ENCODE measurements at regions not wholly inside any gene's neighbourhood (a gene's known extent, or its start where the extent isn't known, plus 50 kb on each side); places are given as distances from the start of the nearest gene placed in this dataset.

DNA sequence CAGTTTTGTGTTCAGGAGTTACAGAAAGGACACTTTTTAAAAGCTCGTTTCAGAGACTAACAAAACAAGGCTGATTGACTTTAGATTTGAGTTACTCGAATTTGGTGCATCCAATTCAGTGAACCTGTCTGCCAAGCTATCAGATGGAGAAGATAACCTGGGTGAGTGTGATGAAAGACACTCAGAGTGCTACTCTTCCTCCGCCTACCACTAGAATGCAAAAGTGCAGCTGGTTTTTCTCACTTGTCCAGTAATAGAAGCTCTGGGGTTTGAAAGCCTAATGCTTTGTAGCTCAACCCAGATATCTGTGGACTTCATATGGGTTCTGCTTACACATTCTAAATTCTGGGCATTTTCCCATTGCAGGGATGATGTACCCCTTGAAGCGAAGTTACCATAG lies 82.8 kb upstream of the NPY start:
- TF ChIP-seq, protein P1, sequence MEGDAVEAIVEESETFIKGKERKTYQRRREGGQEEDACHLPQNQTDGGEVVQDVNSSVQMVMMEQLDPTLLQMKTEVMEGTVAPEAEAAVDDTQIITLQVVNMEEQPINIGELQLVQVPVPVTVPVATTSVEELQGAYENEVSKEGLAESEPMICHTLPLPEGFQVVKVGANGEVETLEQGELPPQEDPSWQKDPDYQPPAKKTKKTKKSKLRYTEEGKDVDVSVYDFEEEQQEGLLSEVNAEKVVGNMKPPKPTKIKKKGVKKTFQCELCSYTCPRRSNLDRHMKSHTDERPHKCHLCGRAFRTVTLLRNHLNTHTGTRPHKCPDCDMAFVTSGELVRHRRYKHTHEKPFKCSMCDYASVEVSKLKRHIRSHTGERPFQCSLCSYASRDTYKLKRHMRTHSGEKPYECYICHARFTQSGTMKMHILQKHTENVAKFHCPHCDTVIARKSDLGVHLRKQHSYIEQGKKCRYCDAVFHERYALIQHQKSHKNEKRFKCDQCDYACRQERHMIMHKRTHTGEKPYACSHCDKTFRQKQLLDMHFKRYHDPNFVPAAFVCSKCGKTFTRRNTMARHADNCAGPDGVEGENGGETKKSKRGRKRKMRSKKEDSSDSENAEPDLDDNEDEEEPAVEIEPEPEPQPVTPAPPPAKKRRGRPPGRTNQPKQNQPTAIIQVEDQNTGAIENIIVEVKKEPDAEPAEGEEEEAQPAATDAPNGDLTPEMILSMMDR (IDR thresholded peaks at IDR 0.05; ENCODE audit: low read depth, low read length), result no peak
- DNase-seq (ENCODE audit: extremely low read depth, low read depth), result no peak

DNA sequence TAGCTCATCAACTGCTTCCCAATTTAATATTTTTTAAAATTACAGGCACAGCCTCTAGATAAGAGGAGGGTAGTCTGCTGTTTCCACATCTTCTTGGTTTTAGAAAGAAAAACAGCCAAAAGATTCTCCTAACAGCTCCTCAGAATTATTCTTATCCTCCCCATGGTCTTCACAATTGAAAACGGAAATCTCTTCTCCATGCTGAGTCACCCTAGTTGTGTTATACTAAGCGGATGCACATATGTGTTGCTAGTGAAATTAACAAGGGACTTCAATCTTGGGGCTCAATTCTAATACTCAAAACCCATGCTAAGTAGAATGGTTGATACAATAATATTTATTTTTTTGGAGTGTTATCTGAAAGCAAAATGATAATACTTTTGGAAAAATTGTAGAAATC lies 71.9 kb upstream of the NPY start:
- DNase-seq (ENCODE audit: extremely low read depth, low read depth), result no peak
- TF ChIP-seq, protein P1 (IDR thresholded peaks at IDR 0.05; ENCODE audit: low read depth, low read length), result no peak

DNA sequence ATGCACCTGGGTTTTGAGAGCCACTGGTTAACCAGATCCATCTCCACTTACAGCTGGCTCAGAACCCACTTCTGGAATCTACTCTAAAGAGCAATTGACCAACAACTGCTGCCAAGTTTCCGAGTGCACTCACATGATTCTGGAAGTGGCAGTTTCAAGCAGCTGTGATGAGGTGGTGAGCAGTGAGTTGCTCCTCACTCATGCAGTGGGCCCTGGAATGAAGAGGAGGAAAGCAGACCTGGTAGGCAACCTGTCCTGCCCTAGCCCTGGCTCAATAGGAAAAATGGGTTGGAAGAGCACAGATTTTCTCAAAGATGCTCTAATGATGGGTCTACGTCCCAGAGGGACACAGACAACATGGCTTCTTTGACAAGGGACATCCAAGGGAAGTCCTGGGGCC lies 70.7 kb upstream of the NPY start:
- DNase-seq (ENCODE audit: extremely low read depth, low read depth), result no peak
- TF ChIP-seq, protein P1 (IDR thresholded peaks at IDR 0.05; ENCODE audit: low read depth, low read length), result no peak

DNA sequence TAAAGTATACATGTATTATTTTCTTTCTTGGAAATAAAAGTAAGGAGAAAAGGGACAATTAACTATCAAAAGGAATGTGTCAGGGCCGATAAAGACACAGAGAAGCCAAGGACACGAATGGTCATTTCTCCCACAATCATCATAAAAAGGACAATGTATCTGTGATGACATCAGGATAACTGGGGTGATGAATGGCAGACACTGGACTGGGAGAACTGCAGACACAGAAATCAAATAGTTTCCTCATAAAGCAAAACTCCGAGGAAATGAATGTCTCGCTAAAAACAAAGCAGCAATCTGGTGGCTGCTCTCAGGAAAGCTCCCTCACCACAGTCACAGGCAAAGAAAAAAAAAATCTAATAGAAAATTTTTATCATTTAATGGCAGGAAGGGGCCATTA lies 69.3 kb upstream of the NPY start:
- DNase-seq (ENCODE audit: extremely low read depth, low read depth), result no peak
- TF ChIP-seq, protein P1 (IDR thresholded peaks at IDR 0.05; ENCODE audit: low read depth, low read length), result no peak

DNA sequence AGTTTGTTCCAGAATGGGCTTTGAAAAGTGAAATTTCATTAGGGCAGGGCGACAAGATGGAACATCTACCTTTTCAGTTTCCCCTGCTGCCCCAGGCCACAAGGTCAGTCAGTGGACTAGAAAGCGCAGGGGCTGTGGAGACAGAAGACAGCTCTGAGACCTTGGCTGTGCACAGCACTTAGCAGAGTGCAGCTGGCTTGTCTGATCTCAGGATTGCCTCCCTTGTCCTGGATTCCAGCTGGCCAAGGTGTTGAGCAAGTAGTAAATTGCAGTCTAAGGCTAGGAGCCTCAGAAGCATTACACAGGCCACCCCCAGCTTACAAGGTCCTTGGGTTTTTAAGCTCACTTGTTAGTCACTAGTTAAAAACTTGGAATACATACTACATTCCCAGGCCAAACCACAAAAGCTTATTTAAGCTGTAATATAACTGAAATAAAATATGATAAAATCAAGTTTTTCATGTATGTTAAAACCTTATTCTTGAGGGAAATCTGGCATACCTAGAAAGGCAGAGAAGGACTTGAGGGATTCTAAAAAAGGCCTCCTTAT lies 67.3 kb upstream of the NPY start:
- TF ChIP-seq, protein P1 (IDR thresholded peaks at IDR 0.05; ENCODE audit: low read depth, low read length), result no peak
- DNase-seq (ENCODE audit: extremely low read depth, low read depth), result peak; percentile 25

DNA sequence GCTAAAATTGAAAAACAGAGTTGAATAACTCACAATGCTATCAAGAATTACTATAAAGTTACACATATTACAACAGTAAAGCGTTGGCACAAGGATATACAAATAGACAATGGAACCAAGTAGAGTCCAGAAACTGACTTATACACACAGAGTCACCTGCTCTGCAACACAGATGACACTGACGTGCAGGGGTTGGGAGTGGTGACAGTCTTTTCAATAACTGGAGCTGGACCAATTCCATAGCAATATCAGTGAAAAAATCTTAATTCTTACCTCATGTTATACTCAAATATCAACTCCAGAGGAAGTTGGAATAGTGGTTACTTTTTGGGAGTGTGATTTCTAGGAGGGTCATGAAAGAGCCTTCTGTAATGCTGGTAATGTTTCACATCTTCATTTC lies 62.5 kb upstream of the NPY start:
- DNase-seq (ENCODE audit: extremely low read depth, low read depth), result no peak
- TF ChIP-seq, protein P1 (IDR thresholded peaks at IDR 0.05; ENCODE audit: low read depth, low read length), result no peak

DNA sequence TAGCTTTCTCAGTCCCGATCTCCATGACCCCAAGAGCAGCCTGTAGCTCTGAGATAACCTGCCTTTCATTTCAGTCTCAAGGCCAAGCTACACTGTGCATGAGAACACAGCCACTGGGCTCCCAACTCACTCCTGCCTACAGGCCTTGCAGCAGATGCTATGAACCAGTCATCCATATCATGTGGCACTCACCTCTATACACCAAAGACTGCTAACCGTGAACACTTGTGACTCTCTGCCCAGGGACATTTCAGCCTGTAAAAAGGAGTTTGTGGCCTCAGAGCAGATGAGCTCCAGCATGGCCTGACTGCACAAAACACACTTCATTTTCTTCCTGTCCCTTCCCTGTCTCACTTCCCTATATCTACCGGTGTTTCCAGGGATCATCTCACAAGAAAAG lies 56.9 kb upstream of the NPY start:
- no peak for DNase-seq (ENCODE audit: extremely low read depth, low read depth)
- TF ChIP-seq, protein P1 (IDR thresholded peaks at IDR 0.05; ENCODE audit: low read depth, low read length), result no peak

All from AG09319 (cell line).